ENCODE measurements at regions not wholly inside any gene's neighbourhood (a gene's known extent, or its start where the extent isn't known, plus 50 kb on each side); places are given as distances from the start of the nearest gene placed in this dataset.
"Not testable (repeated sequence)": the region's sequence is repeated elsewhere in the genome, so short reads cannot be mapped to it uniquely, and the experiment has no call there.

DNA sequence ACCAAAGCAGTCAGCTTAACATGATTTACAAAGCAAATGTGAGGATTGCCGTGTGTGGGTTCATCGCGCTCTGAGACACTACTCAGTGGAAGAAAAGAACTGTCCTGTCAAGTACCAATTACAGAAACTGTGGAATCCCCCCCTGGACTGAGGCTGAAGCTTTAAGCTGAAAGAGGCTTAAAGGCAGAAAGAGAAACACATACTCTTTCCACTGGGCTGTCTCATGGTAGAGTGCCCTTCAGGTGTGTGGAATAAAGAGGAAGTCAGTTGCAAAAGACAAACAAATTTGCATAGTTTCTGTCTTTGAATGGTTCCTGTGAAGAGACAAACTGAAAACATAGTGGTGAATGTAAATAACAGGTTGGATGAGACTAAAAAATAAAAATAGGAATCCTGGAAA, 560.4 kb upstream of the SYNCRIP start:
- DNase-seq = no peak

DNA sequence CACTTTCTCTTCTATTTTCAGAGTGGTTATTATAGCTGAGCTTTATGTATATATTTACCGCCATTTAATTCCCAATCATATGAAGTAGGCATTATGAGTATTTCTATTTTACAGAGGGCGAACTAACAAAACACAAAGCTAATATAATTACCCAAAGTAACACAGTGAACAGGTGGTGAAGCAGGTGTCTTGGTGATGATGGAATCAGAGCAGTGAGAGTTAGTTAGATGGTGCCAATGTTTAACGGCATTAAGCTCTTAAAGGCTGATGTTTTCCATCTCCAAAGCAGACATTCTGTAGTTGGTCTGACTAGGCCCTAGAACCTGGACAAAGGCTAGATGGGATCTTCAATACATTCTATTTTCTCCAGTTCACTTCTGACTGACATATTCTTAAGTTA, 551.1 kb upstream of the SYNCRIP start:
- no peak for DNase-seq

DNA sequence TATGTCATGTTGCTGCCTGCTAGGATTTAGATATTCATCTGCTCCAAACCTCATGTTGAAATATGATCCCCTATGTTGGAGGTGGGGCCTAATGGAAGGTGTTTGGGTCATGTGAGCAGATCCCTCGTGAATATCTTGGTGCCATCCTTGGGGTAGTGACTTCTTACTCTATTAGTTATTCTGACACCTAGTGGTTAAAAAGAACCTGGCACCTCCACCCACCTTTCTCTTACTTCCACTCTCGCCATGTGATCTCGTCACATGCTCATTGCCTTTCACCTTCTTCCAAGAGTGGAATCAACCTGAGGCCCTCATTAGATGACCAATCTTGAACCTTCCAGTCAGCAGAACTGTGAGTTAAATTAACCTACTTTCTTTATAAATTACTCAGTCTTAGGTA, 549.4 kb upstream of the SYNCRIP start:
- DNase-seq = no peak

DNA sequence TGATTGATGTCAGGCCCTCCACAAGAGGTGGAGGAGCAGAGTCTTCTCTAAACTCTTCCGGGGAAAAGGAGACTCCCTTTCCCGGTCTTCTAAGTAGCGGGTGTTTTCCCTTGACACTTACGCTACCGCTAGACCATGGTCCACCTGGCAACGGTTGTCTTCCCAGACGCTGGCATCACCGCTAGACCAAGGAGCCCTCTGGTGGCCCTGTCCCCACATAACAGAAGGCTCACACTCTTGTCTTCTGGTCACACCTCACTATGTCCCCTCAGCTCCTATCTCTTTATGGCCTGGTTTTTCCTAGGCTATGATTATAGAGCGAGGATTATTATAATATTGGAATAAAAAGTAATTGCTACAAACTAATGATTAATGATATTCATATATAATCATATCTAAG, 532.5 kb upstream of the SYNCRIP start:
- DNase-seq = not testable (repeated sequence)

DNA sequence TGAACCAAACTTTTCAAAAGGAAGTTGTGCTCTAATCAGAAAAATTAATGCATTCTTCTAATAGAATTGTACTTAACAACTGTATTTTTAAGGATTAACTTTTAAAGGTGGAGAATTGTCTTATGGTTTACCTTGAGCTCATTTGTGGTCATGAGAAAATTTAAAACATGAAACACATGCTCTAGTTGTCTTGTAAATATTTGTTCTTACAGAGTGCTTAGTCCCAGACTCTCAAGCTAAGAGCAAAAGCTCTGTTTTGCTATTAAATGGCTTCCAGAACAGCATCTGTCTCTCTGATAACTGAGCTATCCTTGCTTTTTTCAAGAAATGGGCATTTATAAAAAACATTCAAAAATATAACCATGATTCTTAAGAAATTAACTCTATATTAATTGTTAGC, 512.2 kb upstream of the SYNCRIP start:
- DNase-seq = no peak

DNA sequence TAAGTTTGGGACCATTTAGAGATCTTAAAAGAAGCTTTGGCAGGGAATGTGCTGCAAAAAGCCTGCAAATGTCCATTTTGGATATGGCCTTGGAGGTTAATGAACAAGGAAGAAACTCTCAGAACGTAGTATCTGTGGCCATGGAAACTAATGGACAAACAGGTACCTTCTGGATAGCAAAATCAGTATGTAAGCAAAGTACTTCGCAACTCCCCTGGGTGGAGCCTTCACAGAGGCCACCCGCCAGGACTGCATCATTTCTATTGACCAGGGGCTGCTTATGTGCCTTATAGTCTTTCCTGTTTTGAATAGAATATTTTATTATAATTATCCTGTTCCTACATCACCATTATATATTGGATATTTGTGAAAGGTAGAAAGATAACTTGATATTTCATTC, 510.8 kb upstream of the SYNCRIP start:
- no peak for DNase-seq

DNA sequence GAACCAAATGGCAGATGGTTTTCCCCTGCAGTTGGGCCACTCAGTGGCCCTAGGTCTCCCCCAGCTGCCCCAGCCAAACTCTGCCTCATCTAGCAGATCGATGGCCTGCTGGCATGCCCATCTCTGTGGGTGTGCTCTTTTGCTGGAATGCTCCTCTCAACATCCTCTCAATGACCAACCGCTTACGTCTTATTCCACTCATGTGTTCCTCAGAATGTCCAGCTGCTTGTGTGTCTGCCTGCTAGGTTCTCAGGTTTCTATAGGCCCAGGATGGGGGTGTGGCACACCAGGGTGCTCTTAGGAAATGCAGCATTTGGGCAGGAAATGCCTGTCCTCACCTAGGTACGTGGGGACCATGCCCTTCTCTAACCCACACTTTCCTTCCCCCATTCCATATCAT, 509.9 kb upstream of the SYNCRIP start:
- no peak for DNase-seq

DNA sequence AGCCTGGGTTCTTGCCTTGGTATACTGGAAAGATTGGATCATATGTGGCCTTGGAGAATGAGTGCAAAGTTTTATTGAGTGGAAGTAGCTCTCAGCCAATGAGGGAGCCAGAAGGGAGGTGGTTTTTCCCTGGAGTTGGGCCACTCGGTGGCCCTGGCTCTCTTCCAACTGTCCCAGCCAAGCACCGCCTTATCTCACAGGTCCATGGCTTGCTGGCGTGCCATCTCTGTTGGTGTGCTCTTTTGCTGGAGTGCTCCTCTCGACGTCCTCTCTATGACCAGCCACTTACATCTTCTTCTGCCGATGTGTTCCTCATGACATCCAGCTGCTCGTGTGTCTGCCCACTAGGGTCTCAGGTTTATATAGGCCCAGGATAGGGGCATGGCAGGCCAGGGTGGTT, 505.9 kb upstream of the SYNCRIP start:
- no peak for DNase-seq

DNA sequence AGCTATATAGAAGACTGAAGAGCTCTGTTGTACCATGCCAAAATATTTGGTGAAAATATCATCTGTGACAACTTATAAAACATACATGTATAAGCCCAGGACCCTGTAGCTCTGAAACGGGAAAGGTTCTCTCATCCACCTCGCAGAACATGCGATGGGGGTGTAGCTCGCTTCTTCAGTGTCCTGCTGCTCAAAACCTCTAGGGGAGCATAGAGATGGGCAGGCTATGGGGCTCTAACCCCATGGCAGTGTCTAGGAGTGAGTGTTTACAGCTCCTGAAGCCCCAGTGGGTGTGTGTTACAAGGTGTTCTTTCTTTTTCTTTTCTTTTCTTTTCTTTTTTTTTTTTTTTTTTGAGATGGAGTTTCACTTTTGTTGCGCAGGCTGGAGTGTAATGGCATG, 505.2 kb upstream of the SYNCRIP start:
- no peak for DNase-seq

DNA sequence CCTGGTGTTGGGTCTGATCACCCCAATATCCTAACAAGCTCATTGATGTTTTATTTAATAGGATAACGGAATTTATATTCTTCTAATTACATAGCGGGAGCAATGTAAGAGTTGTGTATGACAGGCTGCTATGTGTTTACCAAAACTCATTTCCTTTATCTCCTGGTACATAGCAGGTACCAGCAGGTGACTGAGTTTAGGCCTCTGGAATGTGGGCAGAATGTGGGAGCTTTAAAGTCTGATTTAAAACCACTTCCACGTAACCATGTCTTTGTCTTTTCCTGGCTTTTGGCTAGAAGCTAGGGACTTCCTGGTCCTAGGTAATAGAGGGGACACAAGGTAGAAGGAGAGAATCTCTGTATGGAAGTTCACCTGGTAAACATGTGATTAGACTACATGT, 504.6 kb upstream of the SYNCRIP start:
- no peak for DNase-seq

DNA sequence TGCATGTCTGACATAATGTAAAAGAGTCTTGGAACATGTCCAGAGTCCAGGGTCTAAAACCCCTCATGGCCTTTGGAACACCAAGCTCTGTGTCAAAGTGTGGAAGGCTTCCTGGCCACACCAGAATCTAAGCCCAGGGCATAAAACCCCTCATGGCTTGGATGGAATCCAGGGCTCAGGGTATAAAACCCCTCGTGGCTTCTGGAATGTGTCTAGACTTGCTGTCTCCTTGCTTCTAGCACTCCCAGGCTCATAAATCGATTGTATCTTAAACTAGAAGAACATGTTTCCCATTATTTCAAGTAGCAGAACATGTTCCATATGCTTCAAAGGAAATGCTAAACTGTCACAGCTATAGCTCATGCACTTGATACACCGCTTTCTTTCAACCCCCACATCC, 504.1 kb upstream of the SYNCRIP start:
- not testable (repeated sequence) for DNase-seq

DNA sequence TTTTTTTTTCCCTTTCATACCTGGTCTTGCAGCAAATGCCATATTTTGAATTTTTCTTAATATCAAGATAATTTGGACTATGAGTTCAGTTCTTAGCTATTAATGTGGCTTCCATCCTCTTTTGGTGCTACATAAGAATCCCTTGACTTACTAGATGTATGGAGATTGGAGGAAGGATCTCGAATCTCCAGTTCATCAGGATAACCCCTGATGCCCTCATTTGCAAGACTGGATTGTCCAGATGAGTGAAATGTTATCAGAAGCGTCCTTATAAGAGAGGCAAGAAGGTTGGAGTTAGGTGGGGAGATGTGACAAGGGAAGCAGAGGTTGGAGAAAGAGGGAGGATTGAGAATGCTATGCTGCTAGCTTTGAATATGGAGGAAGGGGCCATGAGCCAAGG, 499.6 kb upstream of the SYNCRIP start:
- no peak for DNase-seq

DNA sequence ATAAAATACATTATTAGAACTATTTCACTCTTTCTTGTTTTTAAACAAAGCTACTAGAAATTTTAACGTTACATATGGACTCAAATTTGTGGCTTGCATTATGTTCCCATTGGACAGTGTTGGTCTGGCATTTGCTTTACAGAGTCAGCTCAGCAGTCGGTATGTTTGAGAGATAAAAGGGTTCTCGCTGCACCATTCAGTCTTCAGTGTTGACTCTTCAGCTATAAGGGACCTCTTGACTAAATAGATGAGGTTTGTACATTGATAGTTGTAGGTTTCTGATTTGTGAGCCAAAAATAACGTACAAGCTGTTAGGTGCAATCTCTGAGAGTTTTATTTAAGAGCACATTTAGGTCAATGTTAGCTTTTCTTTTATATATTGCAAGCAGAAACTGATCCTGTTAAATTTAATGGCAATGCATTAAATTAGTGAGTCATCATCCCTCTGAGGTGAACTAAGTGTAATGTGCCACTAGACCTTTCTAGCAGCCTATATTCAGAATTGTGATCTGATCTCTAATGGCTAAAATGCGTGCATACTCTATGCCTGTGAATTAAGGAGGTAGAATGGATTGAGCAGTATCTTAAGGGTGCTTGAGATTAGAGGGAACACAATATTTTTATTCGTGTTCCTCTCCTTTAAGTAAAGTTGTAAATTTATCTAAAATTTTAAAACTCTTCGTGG, 485.6 kb upstream of the SYNCRIP start:
- DNase-seq = no peak

DNA sequence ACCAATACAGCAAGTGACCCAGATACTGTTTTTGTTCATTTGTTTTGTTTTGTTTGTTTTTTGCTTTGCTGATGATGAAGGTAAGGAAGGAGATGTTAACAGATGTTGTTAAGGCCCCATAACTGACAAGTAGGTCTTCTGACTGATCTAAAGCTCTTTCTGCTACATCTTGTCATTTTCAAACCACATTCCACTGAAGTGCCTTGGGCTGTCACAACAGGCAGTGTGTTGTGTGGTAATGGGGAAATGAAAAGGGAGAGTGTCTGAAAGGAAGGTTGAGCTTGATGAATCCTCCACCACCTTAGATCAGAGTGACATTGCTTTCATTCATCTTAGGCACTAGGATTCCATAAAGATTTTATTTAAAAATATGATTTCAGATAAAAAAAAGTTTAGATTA, 479.4 kb upstream of the SYNCRIP start:
- no peak for DNase-seq

DNA sequence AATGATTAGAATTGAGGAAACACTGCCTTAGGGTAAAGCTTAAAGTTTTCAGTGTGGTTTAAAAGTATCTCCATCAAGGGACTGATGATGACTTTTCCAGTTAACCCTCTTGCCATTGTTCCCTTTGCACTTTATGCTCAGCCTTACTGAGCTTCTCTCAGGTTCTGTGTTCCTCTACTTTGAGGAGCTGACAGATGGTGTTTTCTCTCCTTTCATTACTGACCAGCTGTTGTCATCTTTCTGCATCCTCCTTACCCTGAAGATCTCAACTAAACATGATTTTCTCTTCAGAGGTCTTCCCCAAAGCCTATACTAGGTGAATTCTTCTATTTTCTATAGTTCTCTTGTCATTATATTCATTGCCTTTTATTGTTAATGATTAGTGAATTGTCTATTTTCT, 475.6 kb upstream of the SYNCRIP start:
- no peak for DNase-seq

DNA sequence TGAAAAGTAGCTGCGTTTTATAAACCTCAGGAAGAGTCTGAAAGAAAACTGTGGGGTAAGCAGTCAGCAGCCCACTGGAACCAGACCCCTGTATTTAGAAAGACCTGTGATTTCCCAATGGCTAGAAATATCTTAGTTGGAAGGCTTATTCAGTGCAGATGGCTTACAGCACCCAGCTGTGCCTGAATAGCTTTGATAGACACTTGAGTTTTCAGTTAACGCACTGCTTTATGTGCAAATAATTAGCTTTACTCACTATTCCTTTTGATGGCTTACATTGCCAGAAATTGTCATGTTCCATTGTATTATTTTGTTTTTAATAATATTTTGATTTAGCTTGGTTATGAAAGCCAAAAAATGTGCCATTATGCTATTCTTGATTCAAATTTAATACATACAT, 465.3 kb upstream of the SYNCRIP start:
- no peak for DNase-seq

DNA sequence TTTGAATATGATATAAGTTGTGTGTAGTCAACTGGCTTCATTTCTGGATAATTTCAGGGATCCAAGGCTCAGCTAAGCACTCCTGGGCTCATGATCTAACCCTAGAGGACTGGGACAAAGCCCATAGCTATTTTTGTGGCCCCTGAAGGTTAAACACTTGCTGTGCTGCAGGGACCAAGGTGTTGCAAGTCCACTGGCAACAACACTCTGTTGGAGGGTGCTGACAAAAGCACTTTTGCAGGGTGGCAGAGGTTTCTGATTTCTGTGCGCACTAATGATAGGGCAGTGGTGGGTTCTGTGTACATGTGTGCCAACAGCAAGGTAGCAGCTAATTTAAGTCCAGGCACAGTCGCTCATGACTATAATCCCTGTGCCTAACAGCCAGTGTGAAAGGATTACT, 445.3 kb upstream of the SYNCRIP start:
- DNase-seq = no peak

DNA sequence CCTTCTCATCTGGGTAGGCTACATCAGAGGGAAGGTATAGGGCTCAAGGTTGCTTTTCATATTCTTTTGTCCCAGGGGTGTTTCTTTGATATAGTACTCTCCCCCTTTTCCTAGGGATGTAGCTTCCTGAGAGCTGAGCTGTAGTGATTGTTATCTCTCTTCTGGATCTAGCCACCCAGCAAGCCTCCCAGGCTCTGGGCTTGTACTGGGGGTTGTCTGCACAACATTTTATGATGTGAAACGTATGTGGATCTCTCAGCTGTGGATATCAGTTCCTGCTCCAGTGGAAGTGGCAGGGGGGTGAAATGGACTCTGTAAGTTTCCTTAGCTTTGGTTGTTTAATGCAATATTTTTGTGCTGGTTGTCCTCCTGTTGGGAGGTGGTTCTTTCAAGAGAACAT, 437.3 kb upstream of the SYNCRIP start:
- no peak for DNase-seq

DNA sequence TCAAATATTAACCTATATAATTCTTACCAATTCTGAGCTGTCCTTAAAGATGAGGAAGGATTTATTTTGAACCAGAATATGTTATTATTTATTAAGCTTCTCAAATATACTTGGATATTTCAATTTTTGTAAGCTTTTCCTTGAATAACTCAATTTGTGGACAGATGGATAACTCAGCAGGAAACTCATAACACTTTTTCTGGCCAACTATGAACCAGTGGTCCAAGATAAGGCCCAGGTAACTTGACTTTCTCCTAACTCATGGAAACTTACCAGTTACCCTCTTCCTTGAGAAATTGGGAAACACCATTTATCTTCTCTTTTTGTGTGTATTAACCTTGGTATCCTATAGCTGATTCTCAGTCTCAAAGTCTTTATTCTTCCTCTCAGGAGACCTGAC, 427.5 kb upstream of the SYNCRIP start:
- DNase-seq = no peak

DNA sequence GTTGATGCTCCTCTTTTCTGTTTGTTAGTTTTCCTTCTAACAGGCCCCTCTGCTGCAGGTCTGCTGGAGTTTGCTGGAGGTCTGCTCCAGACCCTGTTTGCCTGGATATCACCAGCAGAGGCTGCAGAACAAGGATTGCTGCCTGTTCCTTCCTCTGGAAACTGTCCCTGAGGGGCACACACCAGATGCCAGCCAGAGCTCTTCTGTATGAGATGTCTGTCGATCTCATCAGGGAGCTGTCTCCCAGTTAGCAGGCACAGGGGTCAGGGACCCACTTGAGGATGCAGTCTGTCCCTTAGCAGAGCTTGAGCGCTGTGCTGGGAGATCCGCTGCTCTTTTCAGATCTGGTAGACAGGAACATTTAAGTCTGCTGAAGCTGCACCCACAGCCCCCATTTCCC, 422.3 kb upstream of the SYNCRIP start:
- not testable (repeated sequence) for DNase-seq

DNA sequence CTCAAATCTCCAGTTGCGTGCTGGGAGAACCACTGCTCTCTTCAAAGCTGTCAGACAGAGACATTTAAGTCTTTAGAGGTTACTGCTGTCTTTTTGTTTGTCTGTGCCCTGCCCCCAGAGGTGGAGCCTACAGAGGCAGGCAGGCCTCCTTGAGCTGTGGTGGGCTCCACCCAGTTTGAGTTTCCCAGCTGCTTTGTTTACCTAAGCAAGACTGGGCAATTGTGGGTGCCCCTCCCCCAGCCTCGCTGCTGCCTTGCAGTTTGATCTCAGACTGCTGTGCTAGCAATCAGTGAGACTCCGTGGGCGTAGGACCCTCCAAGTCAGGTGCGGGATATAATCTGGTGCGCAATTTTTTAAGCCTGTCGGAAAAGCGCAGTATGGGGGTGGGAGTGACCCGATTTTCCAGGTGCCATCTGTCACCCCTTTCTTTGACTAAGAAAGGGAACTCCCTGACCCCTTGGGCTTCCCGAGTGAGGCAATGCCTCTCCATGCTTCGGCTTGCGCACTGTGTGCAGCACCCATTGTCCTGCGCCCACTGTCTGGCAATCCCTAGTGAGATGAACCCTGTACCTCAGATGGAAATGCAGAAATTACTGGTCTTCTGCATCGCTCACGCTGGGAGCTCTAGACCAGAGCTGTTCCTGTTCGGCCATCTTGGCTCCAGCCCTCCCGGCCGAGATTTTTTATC, 414.8 kb upstream of the SYNCRIP start:
- DNase-seq = not testable (repeated sequence)

DNA sequence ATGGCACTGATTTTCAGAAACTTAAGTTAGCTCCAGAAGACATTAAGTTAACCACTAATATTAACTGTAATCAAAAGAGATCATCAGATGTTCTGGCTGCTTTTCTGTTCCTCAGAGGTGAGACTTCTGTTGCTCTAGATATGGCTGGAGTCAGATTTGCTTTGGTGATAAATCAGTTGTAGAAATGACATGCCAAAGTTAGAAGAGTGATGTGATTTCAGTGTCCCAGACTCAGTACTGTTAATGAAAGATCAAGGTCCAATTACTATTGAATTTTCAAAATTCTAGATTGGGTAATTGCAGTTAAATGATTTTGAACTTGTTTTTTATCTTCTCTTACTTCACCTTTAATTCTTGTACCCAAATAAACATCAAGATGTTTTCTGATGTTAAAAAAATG, 402.4 kb upstream of the SYNCRIP start:
- DNase-seq = no peak

DNA sequence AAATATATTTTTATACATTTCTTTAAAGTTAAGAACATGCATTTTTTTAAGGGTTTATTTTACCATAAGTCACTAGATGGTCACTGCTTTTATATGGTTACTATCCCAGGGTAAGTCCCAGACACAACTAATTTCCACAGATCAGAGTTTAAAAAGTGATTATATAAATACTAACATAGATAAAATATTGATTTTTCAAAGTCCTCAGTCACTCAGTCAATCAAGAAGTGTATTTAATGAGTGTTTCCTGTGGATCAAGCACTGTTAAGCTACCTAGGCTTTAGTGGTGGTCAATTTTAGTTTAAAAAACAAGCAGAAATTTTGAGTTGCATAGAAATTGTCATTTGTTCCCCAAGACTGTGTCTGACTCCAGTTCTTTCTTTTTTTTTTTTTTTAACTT, 399.5 kb upstream of the SYNCRIP start:
- no peak for DNase-seq

DNA sequence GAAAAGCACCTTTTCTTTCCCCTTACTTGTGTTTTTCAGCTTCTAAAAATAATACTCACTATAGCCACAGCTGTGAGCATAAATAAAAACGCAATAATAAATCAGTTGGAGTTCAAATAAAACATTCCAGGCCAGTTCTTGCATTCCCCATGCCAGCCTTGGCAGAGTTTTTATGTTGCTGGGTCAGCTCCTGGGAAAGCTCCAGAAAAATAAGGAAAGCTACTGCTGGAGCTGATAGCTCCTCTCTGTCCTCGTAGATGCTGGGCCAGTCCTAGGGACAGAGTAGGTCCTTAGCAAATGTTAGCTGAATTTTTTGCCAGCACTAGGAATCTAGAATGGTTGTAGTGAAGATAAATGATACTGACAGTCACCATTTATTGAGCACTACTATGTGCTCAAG, 389.0 kb upstream of the SYNCRIP start:
- no peak for DNase-seq

DNA sequence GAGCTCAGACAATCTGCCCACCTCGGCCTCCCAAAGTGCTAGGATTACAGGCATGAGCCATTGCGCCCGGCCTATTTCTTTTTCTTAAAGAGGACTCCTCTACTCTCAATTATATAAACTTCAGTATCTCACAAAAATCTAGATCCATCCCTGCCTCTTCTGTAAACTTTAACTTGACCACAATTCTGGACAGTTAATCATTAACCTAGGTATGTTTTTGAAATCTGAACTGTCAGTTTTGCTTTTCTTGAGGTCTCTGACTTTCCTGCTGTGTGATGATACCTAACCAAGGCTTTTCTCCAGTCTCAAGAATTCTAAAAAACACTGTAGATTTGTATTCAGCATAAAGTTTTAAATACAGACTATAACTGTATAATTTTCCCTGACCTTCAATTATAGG, 388.2 kb upstream of the SYNCRIP start:
- no peak for DNase-seq
